ENCODE measurements at regions not wholly inside any gene's neighbourhood (a gene's known extent, or its start where the extent isn't known, plus 50 kb on each side); places are given as distances from the start of the nearest gene placed in this dataset.

DNA sequence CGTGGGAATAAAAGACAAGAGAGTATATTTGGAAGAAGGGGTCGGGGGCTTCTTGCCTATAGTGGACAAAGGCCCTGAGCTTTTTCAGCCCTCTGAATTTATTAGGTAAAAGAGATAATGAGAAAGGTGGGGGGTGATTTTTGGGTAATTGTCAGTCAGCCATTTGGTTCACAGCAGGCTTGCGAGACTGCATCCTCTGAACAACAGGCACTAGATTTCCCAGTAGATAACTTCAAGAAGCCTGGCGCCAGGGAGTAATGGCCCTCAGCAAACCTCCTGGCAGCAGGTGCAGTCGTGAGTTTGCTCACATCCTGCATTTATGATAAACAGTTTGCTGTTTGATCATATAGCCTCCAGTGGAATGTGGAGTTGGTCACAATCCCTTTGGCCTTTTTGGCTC, 609.0 kb downstream of the DHX35 start:
- Histone ChIP-seq H3K4me1 (ENCODE audit: insufficient read depth) (no peaks in the 10 kb centered on the region), H3K4me2 (no peak overlapping the region), H3K4me3 (no peak overlapping the region), H3K79me2 (replicated peaks; ENCODE audit: insufficient read depth) (no peaks in the 10 kb centered on the region), H4K20me1 (replicated peaks; ENCODE audit: insufficient read depth) (no peaks in the 10 kb centered on the region), H3K27ac (ENCODE audit: low read depth) (no peak overlapping the region), H3F3A (replicated peaks; ENCODE audit: low read depth) (no peaks in the 10 kb centered on the region), H3K9me2 (ENCODE audit: insufficient read depth) (no peaks in the 10 kb centered on the region), H2AFZ (no peak overlapping the region), H3K36me3 (ENCODE audit: insufficient read depth) (no peaks in the 10 kb centered on the region), H3K27me3 (ENCODE audit: insufficient read depth) (no peaks in the 10 kb centered on the region)
- Mint-ChIP-seq H3K4me1 (no peaks in the 10 kb centered on the region), H3K27ac (no peak overlapping the region), H3K4me3 (no peak overlapping the region), H3K9me3 (peaks cover 3% of the 10 kb centered on the region; the same call in 1 of the 3 replicates), H3K36me3 (ENCODE audit: low read depth) (no peaks in the 10 kb centered on the region), H3K27me3 (ENCODE audit: insufficient read depth, low read depth, poor library complexity) (no peaks in the 10 kb centered on the region)
- DNase-seq (ENCODE audit: low spot score) = no peak
- ATAC-seq = no peak
- no peak for TF ChIP-seq EZH2phosphoT487 (IDR thresholded peaks at IDR 0.05; ENCODE audit: unreplicated experiment)
- no peak for TF ChIP-seq STAT1 (IDR thresholded peaks at IDR 0.05; ENCODE audit: unreplicated experiment)
- no peak for TF ChIP-seq EZH2 (IDR thresholded peaks at IDR 0.05; ENCODE audit: low read depth, unreplicated experiment)
- TF ChIP-seq POLR2AphosphoS5 (IDR thresholded peaks at IDR 0.05; ENCODE audit: low read depth) = no peak
- TF ChIP-seq, protein P1, sequence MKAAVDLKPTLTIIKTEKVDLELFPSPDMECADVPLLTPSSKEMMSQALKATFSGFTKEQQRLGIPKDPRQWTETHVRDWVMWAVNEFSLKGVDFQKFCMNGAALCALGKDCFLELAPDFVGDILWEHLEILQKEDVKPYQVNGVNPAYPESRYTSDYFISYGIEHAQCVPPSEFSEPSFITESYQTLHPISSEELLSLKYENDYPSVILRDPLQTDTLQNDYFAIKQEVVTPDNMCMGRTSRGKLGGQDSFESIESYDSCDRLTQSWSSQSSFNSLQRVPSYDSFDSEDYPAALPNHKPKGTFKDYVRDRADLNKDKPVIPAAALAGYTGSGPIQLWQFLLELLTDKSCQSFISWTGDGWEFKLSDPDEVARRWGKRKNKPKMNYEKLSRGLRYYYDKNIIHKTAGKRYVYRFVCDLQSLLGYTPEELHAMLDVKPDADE (IDR thresholded peaks at IDR 0.05) = no peak
- TF ChIP-seq, protein P2, sequence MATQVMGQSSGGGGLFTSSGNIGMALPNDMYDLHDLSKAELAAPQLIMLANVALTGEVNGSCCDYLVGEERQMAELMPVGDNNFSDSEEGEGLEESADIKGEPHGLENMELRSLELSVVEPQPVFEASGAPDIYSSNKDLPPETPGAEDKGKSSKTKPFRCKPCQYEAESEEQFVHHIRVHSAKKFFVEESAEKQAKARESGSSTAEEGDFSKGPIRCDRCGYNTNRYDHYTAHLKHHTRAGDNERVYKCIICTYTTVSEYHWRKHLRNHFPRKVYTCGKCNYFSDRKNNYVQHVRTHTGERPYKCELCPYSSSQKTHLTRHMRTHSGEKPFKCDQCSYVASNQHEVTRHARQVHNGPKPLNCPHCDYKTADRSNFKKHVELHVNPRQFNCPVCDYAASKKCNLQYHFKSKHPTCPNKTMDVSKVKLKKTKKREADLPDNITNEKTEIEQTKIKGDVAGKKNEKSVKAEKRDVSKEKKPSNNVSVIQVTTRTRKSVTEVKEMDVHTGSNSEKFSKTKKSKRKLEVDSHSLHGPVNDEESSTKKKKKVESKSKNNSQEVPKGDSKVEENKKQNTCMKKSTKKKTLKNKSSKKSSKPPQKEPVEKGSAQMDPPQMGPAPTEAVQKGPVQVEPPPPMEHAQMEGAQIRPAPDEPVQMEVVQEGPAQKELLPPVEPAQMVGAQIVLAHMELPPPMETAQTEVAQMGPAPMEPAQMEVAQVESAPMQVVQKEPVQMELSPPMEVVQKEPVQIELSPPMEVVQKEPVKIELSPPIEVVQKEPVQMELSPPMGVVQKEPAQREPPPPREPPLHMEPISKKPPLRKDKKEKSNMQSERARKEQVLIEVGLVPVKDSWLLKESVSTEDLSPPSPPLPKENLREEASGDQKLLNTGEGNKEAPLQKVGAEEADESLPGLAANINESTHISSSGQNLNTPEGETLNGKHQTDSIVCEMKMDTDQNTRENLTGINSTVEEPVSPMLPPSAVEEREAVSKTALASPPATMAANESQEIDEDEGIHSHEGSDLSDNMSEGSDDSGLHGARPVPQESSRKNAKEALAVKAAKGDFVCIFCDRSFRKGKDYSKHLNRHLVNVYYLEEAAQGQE (IDR thresholded peaks at IDR 0.05; ENCODE audit: unreplicated experiment) = no peak
- TF ChIP-seq, protein P3, sequence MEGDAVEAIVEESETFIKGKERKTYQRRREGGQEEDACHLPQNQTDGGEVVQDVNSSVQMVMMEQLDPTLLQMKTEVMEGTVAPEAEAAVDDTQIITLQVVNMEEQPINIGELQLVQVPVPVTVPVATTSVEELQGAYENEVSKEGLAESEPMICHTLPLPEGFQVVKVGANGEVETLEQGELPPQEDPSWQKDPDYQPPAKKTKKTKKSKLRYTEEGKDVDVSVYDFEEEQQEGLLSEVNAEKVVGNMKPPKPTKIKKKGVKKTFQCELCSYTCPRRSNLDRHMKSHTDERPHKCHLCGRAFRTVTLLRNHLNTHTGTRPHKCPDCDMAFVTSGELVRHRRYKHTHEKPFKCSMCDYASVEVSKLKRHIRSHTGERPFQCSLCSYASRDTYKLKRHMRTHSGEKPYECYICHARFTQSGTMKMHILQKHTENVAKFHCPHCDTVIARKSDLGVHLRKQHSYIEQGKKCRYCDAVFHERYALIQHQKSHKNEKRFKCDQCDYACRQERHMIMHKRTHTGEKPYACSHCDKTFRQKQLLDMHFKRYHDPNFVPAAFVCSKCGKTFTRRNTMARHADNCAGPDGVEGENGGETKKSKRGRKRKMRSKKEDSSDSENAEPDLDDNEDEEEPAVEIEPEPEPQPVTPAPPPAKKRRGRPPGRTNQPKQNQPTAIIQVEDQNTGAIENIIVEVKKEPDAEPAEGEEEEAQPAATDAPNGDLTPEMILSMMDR (conservative IDR thresholded peaks at IDR 0.05; ENCODE audit: low read depth in 2 of 2) = no peak
- no peak for TF ChIP-seq NANOG (IDR thresholded peaks at IDR 0.05; ENCODE audit: borderline replicate concordance)
- TF ChIP-seq ZNF114 (CRISPR knock-in tag; IDR thresholded peaks at IDR 0.05) = no peak
- no peak for TF ChIP-seq CREB1 (CRISPR knock-in tag; IDR thresholded peaks at IDR 0.05; ENCODE audit: low read depth)
- TF ChIP-seq, protein P4, sequence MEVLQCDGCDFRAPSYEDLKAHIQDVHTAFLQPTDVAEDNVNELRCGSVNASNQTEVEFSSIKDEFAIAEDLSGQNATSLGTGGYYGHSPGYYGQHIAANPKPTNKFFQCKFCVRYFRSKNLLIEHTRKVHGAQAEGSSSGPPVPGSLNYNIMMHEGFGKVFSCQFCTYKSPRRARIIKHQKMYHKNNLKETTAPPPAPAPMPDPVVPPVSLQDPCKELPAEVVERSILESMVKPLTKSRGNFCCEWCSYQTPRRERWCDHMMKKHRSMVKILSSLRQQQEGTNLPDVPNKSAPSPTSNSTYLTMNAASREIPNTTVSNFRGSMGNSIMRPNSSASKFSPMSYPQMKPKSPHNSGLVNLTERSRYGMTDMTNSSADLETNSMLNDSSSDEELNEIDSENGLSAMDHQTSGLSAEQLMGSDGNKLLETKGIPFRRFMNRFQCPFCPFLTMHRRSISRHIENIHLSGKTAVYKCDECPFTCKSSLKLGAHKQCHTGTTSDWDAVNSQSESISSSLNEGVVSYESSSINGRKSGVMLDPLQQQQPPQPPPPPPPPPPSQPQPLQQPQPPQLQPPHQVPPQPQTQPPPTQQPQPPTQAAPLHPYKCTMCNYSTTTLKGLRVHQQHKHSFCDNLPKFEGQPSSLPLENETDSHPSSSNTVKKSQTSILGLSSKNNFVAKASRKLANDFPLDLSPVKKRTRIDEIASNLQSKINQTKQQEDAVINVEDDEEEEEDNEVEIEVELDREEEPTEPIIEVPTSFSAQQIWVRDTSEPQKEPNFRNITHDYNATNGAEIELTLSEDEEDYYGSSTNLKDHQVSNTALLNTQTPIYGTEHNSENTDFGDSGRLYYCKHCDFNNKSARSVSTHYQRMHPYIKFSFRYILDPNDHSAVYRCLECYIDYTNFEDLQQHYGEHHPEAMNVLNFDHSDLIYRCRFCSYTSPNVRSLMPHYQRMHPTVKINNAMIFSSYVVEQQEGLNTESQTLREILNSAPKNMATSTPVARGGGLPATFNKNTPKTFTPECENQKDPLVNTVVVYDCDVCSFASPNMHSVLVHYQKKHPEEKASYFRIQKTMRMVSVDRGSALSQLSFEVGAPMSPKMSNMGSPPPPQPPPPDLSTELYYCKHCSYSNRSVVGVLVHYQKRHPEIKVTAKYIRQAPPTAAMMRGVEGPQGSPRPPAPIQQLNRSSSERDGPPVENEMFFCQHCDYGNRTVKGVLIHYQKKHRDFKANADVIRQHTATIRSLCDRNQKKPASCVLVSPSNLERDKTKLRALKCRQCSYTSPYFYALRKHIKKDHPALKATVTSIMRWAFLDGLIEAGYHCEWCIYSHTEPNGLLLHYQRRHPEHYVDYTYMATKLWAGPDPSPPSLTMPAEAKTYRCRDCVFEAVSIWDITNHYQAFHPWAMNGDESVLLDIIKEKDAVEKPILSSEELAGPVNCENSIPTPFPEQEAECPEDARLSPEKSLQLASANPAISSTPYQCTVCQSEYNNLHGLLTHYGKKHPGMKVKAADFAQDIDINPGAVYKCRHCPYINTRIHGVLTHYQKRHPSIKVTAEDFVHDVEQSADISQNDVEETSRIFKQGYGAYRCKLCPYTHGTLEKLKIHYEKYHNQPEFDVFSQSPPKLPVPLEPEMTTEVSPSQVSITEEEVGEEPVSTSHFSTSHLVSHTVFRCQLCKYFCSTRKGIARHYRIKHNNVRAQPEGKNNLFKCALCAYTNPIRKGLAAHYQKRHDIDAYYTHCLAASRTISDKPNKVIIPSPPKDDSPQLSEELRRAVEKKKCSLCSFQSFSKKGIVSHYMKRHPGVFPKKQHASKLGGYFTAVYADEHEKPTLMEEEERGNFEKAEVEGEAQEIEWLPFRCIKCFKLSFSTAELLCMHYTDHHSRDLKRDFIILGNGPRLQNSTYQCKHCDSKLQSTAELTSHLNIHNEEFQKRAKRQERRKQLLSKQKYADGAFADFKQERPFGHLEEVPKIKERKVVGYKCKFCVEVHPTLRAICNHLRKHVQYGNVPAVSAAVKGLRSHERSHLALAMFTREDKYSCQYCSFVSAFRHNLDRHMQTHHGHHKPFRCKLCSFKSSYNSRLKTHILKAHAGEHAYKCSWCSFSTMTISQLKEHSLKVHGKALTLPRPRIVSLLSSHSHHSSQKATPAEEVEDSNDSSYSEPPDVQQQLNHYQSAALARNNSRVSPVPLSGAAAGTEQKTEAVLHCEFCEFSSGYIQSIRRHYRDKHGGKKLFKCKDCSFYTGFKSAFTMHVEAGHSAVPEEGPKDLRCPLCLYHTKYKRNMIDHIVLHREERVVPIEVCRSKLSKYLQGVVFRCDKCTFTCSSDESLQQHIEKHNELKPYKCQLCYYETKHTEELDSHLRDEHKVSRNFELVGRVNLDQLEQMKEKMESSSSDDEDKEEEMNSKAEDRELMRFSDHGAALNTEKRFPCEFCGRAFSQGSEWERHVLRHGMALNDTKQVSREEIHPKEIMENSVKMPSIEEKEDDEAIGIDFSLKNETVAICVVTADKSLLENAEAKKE (CRISPR knock-in tag; IDR thresholded peaks at IDR 0.05) = no peak
- TF ChIP-seq ZNF331 (CRISPR knock-in tag; IDR thresholded peaks at IDR 0.05; ENCODE audit: low read depth) = no peak
- TF ChIP-seq JUNB (IDR thresholded peaks at IDR 0.05; ENCODE audit: unreplicated experiment) = no peak
